Gastrocnemius medialis (tissue), 4 donors: ENCODE measurements at regions not wholly inside any gene's neighbourhood (a gene's known extent, or its start where the extent isn't known, plus 50 kb on each side); places are given as distances from the start of the nearest gene placed in this dataset.

ENCODE experiments used
- ATAC-seq, 2 donors: fragments of 150-250 bp; one replicate each; pipeline ENCODE4 v1.9.1; 2016
- DNase-seq, 2 donors: peaks; one replicate each; pipeline ENCODE4 v3.0.0-alpha.2; 2019
- H3K27ac ChIP-seq, 4 donors: fragments of 200-600 bp; sonication (generic); 1 replicate in 1 of 4; 2 replicates in 3 of 4; pipeline ENCODE4 v1.5.1; 2016 to 2018; ENCODE audit warnings: mild to moderate bottlenecking in 2 of 4, moderate library complexity in 1 of 4
- H3K27me3 ChIP-seq, 3 donors: fragments of 200-600 bp; sonication (generic) in 2 of 3; 1 replicate in 1 of 3; 2 replicates in 2 of 3; pipeline versions ENCODE4 v1.5.1 to v1.6.0; 2016 to 2019; ENCODE audit warnings: mild to moderate bottlenecking in 1 of 3, moderate library complexity in 1 of 3
- H3K36me3 ChIP-seq, 2 donors: fragments of 200-600 bp; sonication (generic) in 1 of 2; one replicate each; pipeline ENCODE4 v1.5.1; 2017 to 2018
- H3K4me1 ChIP-seq, 2 donors: fragments of 200-600 bp; sonication (generic) in 1 of 2; one replicate each; pipeline ENCODE4 v1.5.1; 2016 to 2017; ENCODE audit warnings: mild to moderate bottlenecking in 2 of 2
- H3K4me3 ChIP-seq, 4 donors: fragments of 200-600 bp; sonication (generic) in 3 of 4; 1 replicate in 1 of 4; 2 replicates in 3 of 4; pipeline ENCODE4 v1.5.1; 2016 to 2019; ENCODE audit warnings: mild to moderate bottlenecking in 2 of 4
- H3K9me3 ChIP-seq, 3 donors: fragments of 200-600 bp; sonication (generic) in 2 of 3; 1 replicate in 1 of 3; 2 replicates in 2 of 3; pipeline ENCODE4 v1.5.1; 2016 to 2019
- CTCF ChIP-seq, 5 experiments: fragments of 450-650 bp in 3 of 5; fragments of 200-600 bp in 2 of 5; sonication (generic) in 2 of 5; IDR thresholded peaks in 4 of 5; conservative IDR thresholded peaks in 1 of 5; 1 replicate in 4 of 5; 2 replicates in 1 of 5; pipeline ENCODE4 v1.5.1; 2016 to 2019; ENCODE audit warnings: antibody characterized with exemption in 5 of 5, mild to moderate bottlenecking in 3 of 5, moderate library complexity in 3 of 5
- POLR2A ChIP-seq, 2 donors: fragments of 450-650 bp; IDR thresholded peaks; one replicate each; pipeline ENCODE4 v1.6.1; 2017; ENCODE audit warnings: antibody characterized with exemption in 2 of 2, mild to moderate bottlenecking in 2 of 2, moderate library complexity in 2 of 2
- in situ Hi-C, 4 donors: fragments of 200-750 bp; cut with MboI; loops; one replicate each; pipeline versions ENCODE4 v1.15.0 to v1.8.0; 2017; ENCODE audit warnings: low sequenced_read_pairs in 4 of 4
- intact Hi-C: fragments of 100-400 bp; cut with DNase I; formaldehyde crosslinking; loops from one replicate; pipeline ENCODE4 v1.15.1; 2023; ENCODE audit warnings: low total_unique reads

DNA sequence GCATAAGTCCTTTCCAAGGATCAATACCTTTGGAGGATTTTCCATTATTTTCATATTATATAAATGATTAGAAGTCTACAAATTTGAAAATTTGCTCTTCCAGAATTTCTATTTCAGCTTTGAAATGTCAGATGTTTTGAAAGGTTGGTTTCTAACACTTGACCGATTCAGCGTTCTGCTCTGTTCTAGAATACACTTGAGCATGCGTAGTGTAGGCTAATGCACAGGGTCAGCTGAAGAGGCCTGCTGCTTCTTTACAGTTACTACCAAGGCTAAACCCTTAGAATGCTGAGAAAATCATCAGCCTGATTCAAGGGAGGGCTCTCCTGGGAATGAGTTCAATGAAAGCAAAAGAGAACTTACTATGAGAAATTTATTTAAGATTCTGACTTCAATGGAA lies 177.6 kb downstream of the RNF144B start:
- H3K27me3 ChIP-seq, result no peaks in the 10 kb centered on the region
- DNase-seq, result no peak
- no peak for TF ChIP-seq POLR2A (IDR thresholded peaks at IDR 0.05)
- no peak for TF ChIP-seq CTCF (IDR thresholded peaks at IDR 0.05 in 4 of 5, conservative IDR thresholded peaks at IDR 0.05 in 1 of 5)
- intact Hi-C loops, result no loop called here
- no peaks in the 10 kb centered on the region for H3K4me1 ChIP-seq
- H3K36me3 ChIP-seq, result no peaks in the 10 kb centered on the region
- H3K9me3 ChIP-seq, result no peaks in the 10 kb centered on the region
- no peak overlapping the region for H3K4me3 ChIP-seq
- in situ Hi-C loops, result no loop called here
- no peak overlapping the region for H3K27ac ChIP-seq
- no peak for ATAC-seq

DNA sequence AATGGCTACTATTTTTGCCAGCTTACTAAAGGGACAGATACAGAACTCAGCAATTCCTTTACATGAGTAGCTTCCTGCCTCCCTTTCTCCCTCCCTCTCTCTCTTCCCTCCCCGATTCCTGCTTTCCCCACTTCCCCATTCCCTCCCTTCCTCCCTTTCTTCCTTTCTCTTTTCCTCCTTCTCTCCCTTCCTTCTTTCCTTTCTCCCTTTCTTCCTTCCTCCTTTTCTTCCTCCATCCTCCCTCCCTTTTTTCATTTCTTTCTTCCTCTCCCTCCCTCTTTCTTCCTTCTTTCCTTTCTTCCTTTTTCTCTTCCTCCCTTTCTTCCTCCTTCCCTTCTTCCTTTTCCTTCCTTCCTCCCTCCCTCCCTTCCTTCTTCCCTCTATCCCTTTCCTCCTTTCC lies 178.1 kb downstream of the RNF144B start:
- H3K9me3 ChIP-seq, result no peaks in the 10 kb centered on the region
- H3K36me3 ChIP-seq, result no peaks in the 10 kb centered on the region
- no peak for TF ChIP-seq CTCF (IDR thresholded peaks at IDR 0.05 in 4 of 5, conservative IDR thresholded peaks at IDR 0.05 in 1 of 5)
- TF ChIP-seq POLR2A (IDR thresholded peaks at IDR 0.05), result no peak
- DNase-seq (no peak), ATAC-seq (no peak)
- H3K4me1 ChIP-seq, result no peaks in the 10 kb centered on the region
- intact Hi-C loops, result no loop called here
- no peak overlapping the region for H3K27ac ChIP-seq
- H3K4me3 ChIP-seq, result no peak overlapping the region
- in situ Hi-C loops, result no loop called here
- no peaks in the 10 kb centered on the region for H3K27me3 ChIP-seq

- in situ Hi-C loops, result no loop called here
Measured at GRCh38 chr6:18567380-18567779, 180.2 kb downstream of the RNF144B start.

DNA sequence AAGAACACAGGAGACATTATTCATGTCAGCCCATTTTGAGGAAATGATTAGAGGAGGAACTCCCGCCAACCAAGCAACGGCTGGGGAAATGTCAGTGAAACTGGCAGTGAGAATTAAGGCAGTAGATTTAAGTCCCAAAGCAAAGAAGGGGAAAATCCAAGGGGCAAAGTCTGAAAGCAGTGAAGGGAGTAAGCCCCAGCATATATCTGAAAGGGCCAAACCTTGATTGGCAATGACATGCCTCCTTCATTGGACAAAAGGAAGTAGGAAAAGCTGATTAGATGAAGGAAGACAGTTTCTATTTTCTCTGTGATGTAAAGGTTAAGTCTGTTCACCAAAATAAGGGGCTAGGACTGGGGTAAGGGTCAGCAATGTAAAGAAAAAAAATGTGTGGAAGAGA lies 190.3 kb downstream of the RNF144B start:
- H3K36me3 ChIP-seq, result no peaks in the 10 kb centered on the region
- no peak for TF ChIP-seq CTCF (IDR thresholded peaks at IDR 0.05 in 4 of 5, conservative IDR thresholded peaks at IDR 0.05 in 1 of 5)
- TF ChIP-seq POLR2A (IDR thresholded peaks at IDR 0.05), result no peak
- no peak overlapping the region for H3K4me3 ChIP-seq
- ATAC-seq (no peak), DNase-seq (no peak)
- H3K27ac ChIP-seq, result no peak overlapping the region
- H3K9me3 ChIP-seq, result no peaks in the 10 kb centered on the region
- H3K27me3 ChIP-seq, result no peaks in the 10 kb centered on the region
- H3K4me1 ChIP-seq, result no peaks in the 10 kb centered on the region
- intact Hi-C loops (no loop called here), in situ Hi-C loops (loop anchor here in 1 of 4 donors (25.0 kb wide), 1 partner anchor 1485 kb away; no protein-coding TSS in a partner anchor)

More at GRCh38 chr6:18567380-18567779, 180.2 kb downstream of the RNF144B start:
- TF ChIP-seq CTCF (IDR thresholded peaks at IDR 0.05 in 4 of 5, conservative IDR thresholded peaks at IDR 0.05 in 1 of 5), result no peak
- no peak for TF ChIP-seq POLR2A (IDR thresholded peaks at IDR 0.05)
- Histone ChIP-seq H3K4me3 (no peak overlapping the region), H3K36me3 (no peaks in the 10 kb centered on the region), H3K4me1 (no peaks in the 10 kb centered on the region), H3K27me3 (no peaks in the 10 kb centered on the region), H3K9me3 (no peaks in the 10 kb centered on the region), H3K27ac (no peak overlapping the region)
- ATAC-seq, result no peak
- intact Hi-C loops, result no loop called here
- DNase-seq, result no peak

- DNase-seq (no peak), ATAC-seq (no peak)
- H3K4me1 ChIP-seq, result no peaks in the 10 kb centered on the region
- no peaks in the 10 kb centered on the region for H3K9me3 ChIP-seq
- H3K27me3 ChIP-seq, result no peaks in the 10 kb centered on the region
- intact Hi-C loops (no loop called here), in situ Hi-C loops (loop anchor here in 1 of 4 donors (25.0 kb wide), 1 partner anchor 1483 kb away; no protein-coding TSS in a partner anchor)
- H3K27ac ChIP-seq, result no peak overlapping the region
- TF ChIP-seq POLR2A (IDR thresholded peaks at IDR 0.05), result no peak
- TF ChIP-seq CTCF (IDR thresholded peaks at IDR 0.05 in 4 of 5, conservative IDR thresholded peaks at IDR 0.05 in 1 of 5), result no peak
- H3K4me3 ChIP-seq, result no peak overlapping the region
- no peaks in the 10 kb centered on the region for H3K36me3 ChIP-seq
Measured at GRCh38 chr6:18579166-18579565, 192.0 kb downstream of the RNF144B start.
